A673 (cell line): ENCODE measurements at regions not wholly inside any gene's neighbourhood (a gene's known extent, or its start where the extent isn't known, plus 50 kb on each side); places are given as distances from the start of the nearest gene placed in this dataset.

Experiments used
- BruUV-seq: library from RNA; stranded (reverse); fragments of 400-500 nt; replicated peaks from 2 replicates; lab custom pipeline; 2021; lab: Mats Ljungman, UMichigan
- CTCF ChIA-PET: fragments of 300-600 bp; sonication (Branson Sonifier 250); formaldehyde crosslinking; loops from one replicate; lab custom pipeline; 2022; ENCODE audit warnings: antibody characterized with exemption; lab: Charles Lee
- POLR2A ChIA-PET: fragments of 300-600 bp; sonication (Branson Sonifier 250); formaldehyde crosslinking; loops from one replicate; lab custom pipeline; 2022; ENCODE audit warnings: antibody characterized with exemption; ENCODE audit not compliant: low non-redundant PET; lab: Charles Lee
- DNase-seq: peaks from one replicate; pipeline ENCODE4 v3.0.0-alpha.2; 2015; ENCODE audit warnings: low spot score
- H3K27ac ChIP-seq: fragments of 200-600 bp; sonication (generic); 2 replicates; pipeline ENCODE4 v1.5.1; 2016; ENCODE audit warnings: mixed run types, low read depth, mild to moderate bottlenecking, mixed read lengths, antibody characterized with exemption, low read length; ENCODE audit not compliant: poor library complexity, severe bottlenecking
- H3K27me3 ChIP-seq: fragments of 200-600 bp; sonication (generic); replicated peaks from 2 replicates; pipeline ENCODE4 v1.6.1; 2017; ENCODE audit warnings: mixed run types, low read depth, mild to moderate bottlenecking, mixed read lengths, antibody characterized with exemption, low read length; ENCODE audit not compliant: insufficient read depth, poor library complexity
- H3K36me3 ChIP-seq: fragments of 200-600 bp; sonication (generic); 2 replicates; pipeline ENCODE4 v1.6.1; 2016; ENCODE audit warnings: mixed run types, mild to moderate bottlenecking, mixed read lengths, antibody characterized with exemption, low read length; ENCODE audit not compliant: insufficient read depth, poor library complexity, severe bottlenecking
- H3K4me1 ChIP-seq: fragments of 200-600 bp; sonication (generic); 2 replicates; pipeline ENCODE4 v1.6.1; 2017; ENCODE audit warnings: mixed run types, mild to moderate bottlenecking, mixed read lengths, antibody characterized with exemption, low read length; ENCODE audit not compliant: insufficient read depth, poor library complexity, severe bottlenecking
- H3K4me3 ChIP-seq: fragments of 200-600 bp; sonication (generic); 2 replicates; pipeline ENCODE4 v1.5.1; 2016; ENCODE audit warnings: low read depth, mixed run types, mild to moderate bottlenecking, mixed read lengths, low read length; ENCODE audit not compliant: poor library complexity, severe bottlenecking
- H3K9me3 ChIP-seq: fragments of 200-600 bp; sonication (generic); 2 replicates; pipeline ENCODE4 v1.6.1; 2016; ENCODE audit warnings: mixed run types, low read depth, mild to moderate bottlenecking, mixed read lengths, antibody characterized with exemption, low read length; ENCODE audit not compliant: poor library complexity, severe bottlenecking
- EZH2 ChIP-seq: fragments of 200-600 bp; sonication (generic); IDR thresholded peaks from 2 replicates; pipeline ENCODE4 v1.6.1; 2017; ENCODE audit warnings: borderline replicate concordance, low read depth, mild to moderate bottlenecking, mixed read lengths, antibody characterized with exemption, low read length; ENCODE audit not compliant: poor library complexity, severe bottlenecking
- intact Hi-C: fragments of 100-400 bp; cut with micrococcal nuclease; formaldehyde crosslinking; loops from one replicate; pipeline ENCODE4 v1.10.0; 2022; ENCODE audit not compliant: unreplicated experiment
- TF ChIP-seq, protein P1 (sequence below): fragments of 300-800, 200-600 bp; sonication (generic); conservative IDR thresholded peaks from 2 replicates; pipeline ENCODE4 v1.5.1; 2017; ENCODE audit warnings: low read depth, mild to moderate bottlenecking, antibody characterized with exemption, low read length, moderate library complexity, mixed read lengths

DNA sequence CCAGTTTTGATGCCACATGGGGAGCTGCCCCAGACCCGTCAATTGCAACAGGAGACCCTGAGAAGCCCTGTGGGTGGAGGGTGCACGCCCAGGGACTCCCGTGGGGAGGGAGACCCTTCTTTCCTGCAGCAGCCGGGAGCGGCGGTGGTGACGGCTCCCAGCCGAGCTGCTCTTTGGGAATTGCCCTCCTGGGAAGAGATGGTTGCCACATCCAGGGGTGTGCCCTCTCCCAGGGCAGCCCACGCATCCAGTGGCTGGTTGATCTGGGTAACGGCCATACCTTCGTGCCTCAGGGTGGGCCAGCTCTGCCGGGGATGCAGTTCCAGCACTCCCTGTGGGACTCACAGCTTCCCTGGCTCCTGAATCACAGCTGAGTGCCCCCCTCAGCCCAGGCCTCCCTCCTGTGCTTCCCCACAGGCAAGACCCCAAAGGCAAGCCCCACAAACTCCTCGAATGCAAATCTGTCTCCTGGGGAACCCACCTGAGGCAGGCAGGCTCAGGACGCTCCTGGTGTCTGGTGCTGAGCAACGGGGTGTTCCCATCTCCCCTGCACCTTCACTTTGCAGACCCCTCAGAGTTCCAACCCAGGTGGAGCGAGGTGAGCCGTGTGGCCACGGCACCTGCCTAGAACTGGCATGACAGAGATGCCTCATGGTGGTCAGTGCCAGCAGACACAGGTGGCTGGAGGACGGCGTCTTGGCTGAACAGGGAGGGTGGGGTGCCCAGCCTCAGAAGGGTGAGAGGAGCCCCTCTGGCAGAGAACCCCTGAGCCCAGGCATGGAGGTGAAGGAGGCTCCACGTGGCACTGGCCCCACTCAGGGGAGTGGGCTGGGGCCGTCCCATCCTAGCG lies 1027.4 kb downstream of the BRD1 start:
- intact Hi-C loops, result no loop called here
- Histone ChIP-seq H3K36me3 (no peaks in the 10 kb centered on the region), H3K27me3 (no peaks in the 10 kb centered on the region), H3K4me3 (no peak overlapping the region), H3K4me1 (no peaks in the 10 kb centered on the region), H3K27ac (no peak overlapping the region), H3K9me3 (no peaks in the 10 kb centered on the region)
- CTCF ChIA-PET, result no interaction called here
- no peak for DNase-seq
- TF ChIP-seq, protein P1, sequence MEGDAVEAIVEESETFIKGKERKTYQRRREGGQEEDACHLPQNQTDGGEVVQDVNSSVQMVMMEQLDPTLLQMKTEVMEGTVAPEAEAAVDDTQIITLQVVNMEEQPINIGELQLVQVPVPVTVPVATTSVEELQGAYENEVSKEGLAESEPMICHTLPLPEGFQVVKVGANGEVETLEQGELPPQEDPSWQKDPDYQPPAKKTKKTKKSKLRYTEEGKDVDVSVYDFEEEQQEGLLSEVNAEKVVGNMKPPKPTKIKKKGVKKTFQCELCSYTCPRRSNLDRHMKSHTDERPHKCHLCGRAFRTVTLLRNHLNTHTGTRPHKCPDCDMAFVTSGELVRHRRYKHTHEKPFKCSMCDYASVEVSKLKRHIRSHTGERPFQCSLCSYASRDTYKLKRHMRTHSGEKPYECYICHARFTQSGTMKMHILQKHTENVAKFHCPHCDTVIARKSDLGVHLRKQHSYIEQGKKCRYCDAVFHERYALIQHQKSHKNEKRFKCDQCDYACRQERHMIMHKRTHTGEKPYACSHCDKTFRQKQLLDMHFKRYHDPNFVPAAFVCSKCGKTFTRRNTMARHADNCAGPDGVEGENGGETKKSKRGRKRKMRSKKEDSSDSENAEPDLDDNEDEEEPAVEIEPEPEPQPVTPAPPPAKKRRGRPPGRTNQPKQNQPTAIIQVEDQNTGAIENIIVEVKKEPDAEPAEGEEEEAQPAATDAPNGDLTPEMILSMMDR, result no peak
- TF ChIP-seq EZH2, result no peak
- BruUV-seq, result no TSS peak
- POLR2A ChIA-PET, result no interaction called here

DNA sequence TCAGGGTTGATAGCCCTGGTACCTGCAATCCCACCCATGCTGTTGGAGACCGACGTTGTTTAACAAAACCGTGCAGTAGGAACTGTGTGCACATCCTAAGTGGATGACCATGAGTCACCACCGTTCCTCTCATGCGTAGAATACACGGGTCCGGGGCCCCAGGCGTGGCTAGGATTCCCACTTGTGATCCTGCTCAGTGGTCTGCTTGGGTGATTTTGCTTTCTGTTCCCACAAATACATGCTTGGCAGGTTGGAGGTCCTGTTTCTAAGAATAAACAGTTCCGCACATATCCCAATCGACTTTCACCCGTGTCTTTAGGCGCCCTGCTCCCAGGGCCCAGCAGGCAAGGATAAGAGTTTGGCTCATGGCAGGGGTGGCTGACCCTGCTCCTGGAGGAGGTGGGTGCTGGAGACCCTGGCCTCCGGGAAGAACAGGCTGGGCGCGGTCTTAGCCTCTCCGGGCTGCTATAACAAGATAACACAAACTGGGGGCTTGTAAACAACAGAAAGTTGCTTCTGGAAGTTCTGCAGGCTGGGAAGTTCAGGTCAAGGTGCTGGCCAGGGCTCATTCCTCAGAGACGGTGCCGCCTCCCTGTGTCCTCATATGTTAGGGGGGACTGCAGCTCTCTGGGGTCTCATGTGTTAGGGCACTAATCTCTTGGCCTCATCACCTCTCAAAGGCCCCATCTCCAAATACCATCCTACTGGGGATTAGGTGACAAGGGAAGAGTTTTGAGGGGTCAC lies 1028.3 kb downstream of the BRD1 start:
- intact Hi-C loops, result no loop called here
- POLR2A ChIA-PET, result no interaction called here
- no peak overlapping the region for H3K4me3 ChIP-seq
- BruUV-seq, result no TSS peak
- H3K4me1 ChIP-seq, result no peaks in the 10 kb centered on the region
- no peaks in the 10 kb centered on the region for H3K27me3 ChIP-seq
- H3K9me3 ChIP-seq, result no peaks in the 10 kb centered on the region
- no peaks in the 10 kb centered on the region for H3K36me3 ChIP-seq
- H3K27ac ChIP-seq, result no peak overlapping the region
- no peak for DNase-seq
- CTCF ChIA-PET, result no interaction called here
- no peak for TF ChIP-seq EZH2
- TF ChIP-seq, protein P1, result no peak

DNA sequence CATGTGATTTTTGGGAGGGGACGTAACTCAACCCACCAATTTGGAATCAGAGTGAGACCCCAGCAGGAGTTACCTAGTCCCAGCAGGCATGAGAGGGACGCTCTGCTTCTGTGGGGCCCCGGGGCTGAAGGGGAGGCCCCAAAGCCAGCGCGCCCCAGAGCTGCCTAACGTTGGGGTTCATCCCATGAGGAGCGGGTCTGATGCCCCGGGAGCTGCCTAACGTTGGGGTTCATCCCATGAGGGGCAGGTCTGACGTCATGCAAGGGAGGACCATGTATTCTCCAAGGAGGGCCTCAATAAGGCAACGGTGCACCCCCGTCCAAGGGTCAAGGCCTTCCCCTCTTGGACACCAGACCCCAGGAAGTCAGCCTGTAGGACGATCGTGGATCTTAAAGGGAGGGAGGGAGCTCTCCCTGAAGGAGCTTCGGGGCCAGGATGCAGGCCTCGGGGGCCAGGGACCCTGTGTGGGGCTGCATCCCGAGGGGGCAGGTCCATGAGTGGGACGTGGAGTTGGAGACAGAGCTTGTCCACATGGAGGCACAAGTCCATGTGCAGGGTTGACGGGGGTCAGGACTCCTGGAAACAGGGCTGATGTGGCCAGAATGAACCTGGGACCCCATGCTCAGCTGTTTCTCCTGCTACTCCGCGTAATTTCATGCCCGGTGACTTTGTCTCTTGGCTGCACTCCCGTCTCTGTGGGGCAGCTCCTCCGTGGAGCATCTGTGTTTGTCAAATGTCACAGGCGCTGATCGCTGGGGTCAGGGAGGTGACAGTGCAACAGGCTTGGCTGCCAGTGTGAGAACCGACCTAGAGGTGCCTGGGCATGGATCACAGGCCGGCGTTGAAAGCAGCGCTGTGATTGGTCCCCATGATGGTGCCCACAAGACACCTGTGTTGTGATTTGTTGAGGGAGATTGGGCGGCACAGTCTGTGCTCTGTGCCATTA lies 1029.1 kb downstream of the BRD1 start:
- ChIA-PET CTCF (no interaction called here), POLR2A (no interaction called here)
- Histone ChIP-seq H3K27me3 (no peaks in the 10 kb centered on the region), H3K4me1 (no peaks in the 10 kb centered on the region), H3K9me3 (no peaks in the 10 kb centered on the region), H3K27ac (no peak overlapping the region), H3K36me3 (no peaks in the 10 kb centered on the region), H3K4me3 (no peak overlapping the region)
- no peak for DNase-seq
- intact Hi-C loops, result no loop called here
- no TSS peak for BruUV-seq
- no peak for TF ChIP-seq EZH2
